IPS-NIHi7 (cell line): ENCODE measurements at regions not wholly inside any gene's neighbourhood (a gene's known extent, or its start where the extent isn't known, plus 50 kb on each side); places are given as distances from the start of the nearest gene placed in this dataset.
"Not testable (repeated sequence)": the region's sequence is repeated elsewhere in the genome, so short reads cannot be mapped to it uniquely, and the experiment has no call there.

Experiments used
- DNase-seq: peaks from one replicate; pipeline ENCODE4 v3.0.0; 2012; ENCODE audit warnings: mixed read lengths; ENCODE audit errors: extremely low spot score

DNA sequence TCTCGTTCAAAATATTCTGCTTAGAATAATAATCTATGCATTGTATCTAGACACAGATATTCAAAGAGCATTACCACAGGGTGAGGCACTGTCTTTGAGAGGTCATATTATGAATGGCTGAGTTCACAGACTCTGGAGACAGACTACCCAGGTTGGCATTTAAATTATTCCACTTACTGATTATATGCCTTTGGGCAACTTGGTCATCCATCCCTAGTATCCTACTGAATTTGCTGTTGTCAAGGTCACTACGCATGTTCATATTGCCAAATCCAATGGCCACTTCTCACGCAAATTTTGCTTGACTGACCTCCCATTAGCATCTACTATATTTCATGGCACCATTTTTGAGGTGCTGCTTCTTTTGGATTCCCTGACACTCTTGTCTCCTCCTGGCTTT lies 498.6 kb upstream of the TLE4 start:
- no peak for DNase-seq

DNA sequence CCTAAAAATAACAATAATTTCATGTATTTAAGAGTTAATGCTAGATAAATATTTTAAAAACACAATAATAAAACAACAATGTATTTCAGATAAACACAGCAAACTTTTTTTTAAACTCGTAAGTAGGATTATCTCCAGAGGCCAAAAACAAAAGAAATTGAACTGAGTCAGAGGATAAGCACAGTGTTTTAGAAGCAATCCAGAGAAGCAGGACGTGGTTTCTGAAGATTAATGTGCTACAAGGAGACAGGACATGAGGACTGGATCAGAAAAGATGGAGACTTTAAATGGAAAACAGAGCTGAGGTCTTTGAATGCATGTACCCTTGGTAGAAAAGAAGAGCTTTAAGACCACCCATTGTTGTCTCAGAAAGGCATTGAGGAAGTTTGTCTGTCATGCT lies 491.2 kb upstream of the TLE4 start:
- no peak for DNase-seq

DNA sequence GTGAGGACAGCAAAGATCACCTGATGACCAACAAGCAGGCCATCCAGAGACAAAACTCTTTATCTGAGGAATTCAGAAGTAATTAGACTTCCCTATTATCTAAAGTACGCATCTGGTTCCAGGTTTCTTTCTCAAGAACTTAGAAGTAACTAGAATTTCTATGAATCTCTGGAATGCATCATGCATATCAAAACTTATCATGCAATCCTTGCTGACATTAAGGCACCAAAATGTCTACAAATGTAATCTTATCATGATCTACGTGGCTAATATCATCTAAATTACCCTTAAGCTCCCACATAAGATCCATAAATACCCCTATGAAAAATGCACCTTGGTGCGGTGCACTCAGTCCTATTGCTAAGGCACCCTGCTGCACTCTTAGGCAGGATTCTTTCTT lies 488.1 kb upstream of the TLE4 start:
- no peak for DNase-seq

DNA sequence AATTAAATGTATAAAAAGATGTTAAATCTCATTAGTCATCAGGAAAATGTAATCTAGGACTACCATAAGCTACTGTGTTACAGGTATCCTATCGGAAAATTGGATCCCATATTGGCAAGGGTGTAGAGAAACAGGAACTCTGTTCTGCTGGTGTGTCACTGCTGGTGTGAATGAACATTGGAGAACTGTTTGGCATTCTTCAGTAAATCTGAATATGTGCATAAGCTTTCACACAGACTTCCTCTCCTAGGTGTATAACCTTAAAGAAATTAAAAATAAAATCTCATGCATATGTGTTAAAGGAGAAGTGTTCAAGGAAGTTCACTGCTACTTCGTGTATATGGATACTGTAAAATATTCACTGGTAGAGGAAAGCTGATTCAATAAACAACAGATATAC lies 484.6 kb upstream of the TLE4 start:
- no peak for DNase-seq

DNA sequence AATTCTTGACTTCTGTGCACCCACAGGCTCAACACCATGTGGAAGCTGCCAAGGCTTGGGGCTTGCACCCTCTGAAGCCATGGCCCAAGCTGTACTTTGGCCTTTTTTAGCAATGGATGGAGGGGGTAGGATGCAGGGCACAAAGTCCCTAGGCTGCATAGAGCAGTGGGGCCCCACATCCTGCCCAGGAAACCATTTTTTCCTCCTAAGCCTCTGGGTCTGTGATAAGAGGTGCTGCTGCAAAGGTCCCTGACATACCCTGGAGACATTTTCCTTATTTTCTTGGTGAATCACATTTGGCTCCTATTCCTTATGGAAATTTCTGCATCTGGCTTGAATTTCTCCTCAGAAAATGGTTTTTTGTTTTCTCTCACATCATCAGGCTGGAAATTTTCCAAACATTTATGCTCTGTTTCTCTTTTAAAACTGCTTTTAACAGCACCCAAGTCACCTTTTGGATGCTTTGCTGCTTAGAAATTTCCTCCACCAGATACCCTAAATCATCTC lies 482.7 kb upstream of the TLE4 start:
- no peak for DNase-seq

DNA sequence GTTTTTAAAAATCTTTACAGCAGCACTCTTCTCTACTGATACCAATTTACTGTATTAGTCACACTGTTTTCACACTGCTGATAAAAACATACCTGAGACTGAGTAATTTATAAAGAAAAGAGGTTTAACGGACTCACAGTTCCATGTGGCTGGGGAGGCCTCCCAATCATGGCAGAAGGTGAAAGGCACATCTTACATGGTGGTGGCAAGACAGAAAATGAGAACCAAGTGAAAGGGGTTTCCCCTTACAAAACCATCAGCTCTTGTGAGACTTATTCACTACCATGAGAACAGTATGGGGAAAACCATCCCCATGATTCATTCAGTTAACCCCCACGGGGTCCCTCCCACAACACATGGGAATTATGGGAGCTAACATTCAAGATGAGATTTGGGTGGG lies 481.9 kb upstream of the TLE4 start:
- not testable (repeated sequence) for DNase-seq

DNA sequence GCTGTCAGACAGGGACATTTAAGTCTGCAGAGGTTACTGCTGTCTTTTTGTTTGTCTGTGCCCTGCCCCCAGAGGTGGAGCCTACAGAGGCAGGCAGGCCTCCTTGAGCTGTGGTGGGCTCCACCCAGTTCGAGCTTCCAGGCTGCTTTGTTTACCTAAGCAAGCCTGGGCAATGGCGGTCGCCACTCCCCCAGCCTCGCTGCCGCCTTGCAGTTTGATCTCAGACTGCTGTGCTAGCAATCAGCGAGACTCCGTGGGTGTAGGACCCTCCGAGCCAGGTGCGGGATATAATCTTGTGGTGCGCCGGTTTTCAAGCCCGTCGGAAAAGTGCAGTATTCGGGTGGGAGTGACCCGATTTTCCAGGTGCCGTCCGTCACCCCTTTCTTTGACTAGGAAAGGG lies 468.5 kb upstream of the TLE4 start:
- DNase-seq = not testable (repeated sequence)

DNA sequence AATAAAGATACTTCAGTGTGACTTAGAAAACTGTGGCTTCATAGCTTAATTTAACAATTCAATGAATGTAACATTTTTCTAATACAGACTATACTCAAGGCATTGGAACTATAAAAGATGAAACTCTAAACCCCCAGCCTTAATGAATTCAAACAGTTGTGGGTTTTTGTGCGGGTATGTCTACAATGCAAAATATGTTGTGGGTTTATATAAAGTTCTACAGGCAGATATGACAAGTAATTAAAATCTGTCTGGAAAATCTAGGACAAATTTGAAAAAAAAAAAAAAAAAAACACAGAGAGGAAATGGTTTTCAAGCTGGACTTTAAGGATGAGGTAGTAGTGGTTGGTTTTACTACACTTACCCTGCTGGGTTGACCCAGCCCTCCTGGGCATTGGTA lies 467.5 kb upstream of the TLE4 start:
- no peak for DNase-seq

DNA sequence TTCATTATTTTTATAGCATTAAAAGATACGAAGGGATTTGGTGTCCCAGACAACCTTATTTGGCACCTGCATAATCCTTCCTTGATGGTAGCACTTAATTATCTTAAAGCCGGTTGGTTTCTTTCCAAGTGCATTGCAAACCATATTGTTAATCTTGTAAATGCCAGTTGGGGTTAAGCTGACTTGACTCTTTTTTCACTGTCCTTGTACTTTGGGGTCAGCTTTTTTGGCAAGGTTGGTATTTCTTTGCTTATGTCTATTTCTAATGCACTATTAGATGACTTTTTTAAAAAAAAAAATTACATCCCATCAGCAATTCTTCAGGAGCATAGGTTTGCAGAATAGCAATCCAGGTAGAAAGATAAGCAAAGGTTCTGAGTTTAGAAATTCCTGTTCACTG lies 466.8 kb upstream of the TLE4 start:
- no peak for DNase-seq

DNA sequence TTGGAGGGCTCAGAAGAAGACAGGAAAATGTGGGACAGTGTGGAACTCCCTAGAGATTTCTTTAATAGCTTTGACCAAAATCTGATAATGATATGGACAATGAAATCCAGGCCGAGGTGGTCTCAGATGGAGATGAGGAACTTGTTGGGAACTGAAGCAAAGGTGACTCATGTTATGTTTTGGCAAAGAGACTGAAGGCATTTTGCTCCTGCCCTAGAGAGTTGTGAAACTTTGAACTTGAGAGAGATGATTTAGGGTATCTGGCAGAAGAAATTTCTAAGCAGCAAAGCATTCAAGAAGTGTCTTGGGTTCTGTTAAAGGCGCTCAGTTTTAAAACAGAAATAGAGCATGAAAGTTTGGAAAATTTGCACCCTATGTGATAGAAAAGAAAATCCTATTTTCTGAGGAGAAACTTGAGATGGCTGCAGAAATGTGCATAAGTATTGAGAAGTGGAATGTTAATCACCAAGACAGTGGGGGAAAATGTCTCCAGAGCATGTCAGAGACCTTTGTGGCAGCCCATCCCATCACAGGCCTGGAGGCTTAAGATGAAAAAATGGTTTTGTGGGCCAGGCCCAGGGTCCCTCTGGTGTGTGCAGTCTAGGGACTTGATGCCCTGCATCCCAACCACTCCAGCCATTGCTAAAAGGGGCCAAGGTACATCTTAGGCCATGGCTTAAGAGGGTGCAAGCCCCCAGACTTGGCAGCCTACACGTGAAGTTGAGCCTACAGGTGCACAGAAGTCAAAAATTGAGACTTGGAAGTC lies 463.7 kb upstream of the TLE4 start:
- no peak for DNase-seq

DNA sequence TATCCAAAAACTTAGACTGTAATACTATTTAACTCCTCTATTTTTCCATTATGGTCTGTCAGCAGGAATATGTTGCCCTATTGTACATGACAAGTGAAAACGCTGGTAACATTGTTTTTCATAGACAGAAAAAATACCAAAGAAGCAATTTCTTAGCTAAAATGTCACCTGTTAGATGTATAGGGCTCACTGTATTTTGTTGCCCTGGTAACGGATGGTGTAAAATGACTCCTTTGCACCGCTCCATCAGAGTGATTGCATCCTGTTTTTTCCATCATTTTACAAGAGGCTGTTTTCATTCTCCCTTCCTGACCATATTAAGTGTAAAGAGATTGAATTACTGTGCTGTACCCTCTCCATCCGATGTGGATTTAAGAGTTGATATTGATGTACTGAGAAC lies 460.1 kb upstream of the TLE4 start:
- DNase-seq = no peak

DNA sequence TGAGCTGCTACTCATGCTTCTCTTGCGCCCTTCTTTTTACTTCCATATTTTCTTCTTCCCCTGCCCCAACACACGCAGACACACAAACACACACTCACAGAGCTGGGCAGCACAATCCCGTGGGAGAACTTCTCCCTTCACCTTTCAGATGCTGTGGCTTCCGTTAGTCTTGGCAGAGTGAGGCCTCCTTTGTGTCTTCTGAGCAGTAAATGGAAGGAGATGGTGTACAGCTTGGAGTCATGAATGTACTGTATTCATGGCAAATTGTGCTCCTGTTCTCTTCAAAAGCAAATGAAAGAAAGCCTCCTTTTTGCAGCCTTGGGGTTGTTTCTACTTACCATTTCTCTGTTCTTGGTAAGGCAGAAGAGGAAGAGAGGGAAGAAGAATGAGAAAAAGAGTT lies 456.6 kb upstream of the TLE4 start:
- DNase-seq = no peak

DNA sequence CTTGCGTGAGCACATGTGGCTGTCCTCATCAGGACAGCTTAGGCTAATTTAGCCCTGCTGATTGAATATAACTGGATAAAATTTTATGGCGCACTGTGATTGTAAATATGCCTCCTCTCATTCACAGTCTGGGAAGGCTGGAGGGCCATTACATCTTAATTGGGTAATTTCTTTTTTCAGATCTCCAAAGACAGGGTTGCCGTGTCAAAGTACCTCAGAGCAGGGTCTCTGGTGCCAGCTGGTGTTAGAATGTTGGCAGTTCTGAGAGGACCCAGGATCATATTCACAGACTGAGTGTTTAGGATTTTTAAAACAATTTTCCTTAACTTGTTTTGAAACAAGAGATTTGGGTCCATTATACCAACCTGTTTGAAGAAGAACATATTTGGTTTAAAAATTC lies 455.7 kb upstream of the TLE4 start:
- DNase-seq = no peak

DNA sequence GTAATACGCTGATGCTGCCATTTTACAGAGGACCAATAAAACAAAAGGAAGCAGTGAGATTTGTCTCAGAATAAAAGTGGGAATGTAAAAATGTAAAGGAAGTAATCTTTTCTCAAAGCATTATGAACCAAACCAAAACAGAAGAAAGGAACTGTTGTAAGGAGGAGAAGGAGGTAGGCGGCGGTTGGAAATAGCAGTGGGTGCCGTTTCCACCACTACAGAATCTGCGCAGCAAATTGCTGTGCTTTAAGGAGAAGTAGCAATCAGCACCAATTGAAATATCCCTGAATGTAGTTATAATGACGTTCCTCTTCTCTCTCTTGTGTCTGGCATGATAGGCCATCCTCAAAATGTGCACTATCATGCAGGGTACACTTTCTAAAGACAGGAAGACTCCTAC lies 455.1 kb upstream of the TLE4 start:
- DNase-seq = no peak

DNA sequence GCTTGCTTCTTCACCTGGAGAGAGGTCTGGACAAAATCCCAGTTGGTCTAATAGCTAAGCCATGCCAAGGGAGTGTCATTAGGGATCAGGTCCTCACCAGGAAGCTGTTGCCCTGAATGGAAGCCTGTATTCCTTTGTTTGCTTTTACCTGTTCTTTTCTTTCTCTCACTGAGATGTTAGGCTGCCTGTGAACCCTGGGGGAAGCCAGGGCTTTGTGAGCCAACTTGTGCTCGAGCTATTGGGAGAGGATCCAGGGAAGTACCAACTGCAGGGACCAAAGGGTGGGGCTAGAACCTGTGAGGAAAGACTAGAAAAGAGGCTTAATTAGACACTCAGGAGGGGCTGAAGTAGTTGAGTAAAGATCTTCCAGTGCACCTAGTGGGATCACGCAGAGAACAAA lies 451.2 kb upstream of the TLE4 start:
- DNase-seq = no peak

DNA sequence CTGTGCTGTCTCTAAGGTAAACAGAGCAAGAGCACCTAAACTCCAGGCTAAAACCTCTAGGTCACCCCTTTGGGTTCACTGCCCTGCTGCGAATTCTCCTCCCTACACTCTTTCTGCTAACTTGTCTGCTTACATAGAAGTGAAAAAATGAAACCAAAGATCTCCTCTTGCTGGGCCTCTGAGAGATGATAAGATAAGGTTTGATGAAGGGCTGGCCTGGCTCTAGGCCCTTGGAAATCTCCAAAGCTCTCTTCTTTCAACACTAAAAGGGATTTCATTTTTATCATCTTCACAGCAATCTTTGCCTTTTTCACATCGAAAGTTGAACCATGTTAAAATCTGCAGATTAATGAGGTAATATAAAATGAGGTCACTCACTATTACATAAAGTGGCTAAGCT lies 450.8 kb upstream of the TLE4 start:
- DNase-seq = no peak

DNA sequence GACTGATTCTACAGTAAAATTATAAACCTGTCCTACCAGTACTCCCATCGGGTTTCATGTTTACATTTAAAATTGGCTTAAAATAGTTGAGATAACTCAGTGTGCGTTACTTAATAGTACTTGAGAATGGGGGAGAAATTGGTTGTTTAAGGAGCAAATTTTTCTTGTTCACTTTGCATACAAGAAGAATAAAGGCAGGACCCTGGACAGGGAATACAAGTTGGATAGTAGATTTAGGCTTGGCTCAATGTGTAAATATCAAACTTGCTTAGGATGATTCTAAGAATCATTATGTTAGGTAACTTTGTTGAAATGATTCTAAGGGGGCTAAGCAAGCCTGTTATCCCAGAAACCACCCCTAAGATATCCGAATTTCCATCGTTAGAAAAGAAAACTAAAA lies 448.4 kb upstream of the TLE4 start:
- DNase-seq = no peak

DNA sequence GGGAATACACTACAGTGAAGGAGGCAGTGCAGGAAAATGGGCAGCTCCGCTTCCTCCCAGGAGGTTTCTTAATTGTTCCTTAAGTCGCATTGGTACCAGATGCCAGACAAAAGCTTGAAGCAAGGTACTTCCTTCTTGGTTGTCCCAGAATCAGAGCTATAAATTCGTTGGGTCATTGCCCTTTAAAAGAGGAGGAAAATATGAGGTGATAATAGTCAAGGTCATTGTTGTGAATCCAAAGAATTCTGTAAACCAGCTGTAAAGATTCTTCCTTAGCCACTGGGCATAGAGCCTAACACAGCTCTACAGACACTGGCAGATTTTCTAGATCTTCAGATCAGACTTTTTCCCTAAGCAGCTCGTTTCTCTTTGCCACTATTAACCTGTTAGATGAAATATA lies 444.1 kb upstream of the TLE4 start:
- no peak for DNase-seq

DNA sequence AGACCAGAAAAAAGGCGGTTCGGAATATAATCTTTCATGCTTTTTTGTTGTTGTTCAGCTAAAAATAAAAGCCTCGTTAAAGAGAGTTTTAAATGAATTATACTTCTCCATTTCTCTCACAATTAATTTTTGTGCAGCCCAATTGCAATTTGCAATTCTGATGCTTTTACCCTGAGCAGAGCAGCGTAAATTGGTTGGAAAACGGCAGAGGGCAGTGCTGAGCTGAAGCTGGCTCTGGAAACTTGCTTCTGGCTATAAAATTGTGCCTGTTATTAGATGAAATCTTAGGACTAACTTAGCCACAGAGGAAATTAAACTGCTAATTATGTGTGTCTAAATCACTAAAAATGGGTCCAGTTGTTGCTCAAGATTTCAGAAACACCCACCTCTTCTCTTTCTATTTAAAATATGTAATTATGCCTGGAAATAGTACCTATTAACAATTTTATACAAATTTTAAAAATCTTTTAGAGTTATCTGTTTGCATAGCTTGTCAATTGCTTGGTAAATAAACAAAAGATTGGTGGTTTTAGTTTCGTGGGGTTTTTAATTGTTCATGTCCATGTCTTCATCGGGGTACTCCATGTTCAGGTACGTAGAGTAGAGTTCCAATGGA lies 441.8 kb upstream of the TLE4 start:
- DNase-seq = peak; percentile 45

DNA sequence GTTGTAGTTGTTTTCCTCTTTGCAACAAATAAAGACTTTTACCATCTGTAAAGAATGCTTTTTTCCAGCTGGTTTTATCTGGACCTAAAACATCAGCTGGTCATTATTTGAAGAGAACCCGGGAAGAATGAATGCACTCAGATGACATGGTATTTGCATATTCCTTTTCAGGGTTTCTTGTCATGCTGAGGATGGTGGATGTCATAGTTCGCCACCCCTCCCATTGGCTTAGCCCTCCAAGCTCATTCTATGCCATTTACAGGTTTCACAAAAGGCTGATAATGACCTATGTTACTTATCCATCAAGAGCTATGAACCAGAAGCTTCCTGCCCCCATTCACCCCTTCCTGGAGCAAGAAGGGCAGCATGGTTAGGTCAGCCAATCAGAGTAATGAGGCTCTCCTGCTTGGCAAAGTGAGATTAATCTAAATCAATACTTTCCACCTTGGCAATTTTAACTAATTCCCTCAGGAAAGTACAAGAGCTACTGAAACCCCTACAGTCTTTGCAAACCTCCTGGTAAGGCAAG lies 440.5 kb upstream of the TLE4 start:
- DNase-seq = no peak

DNA sequence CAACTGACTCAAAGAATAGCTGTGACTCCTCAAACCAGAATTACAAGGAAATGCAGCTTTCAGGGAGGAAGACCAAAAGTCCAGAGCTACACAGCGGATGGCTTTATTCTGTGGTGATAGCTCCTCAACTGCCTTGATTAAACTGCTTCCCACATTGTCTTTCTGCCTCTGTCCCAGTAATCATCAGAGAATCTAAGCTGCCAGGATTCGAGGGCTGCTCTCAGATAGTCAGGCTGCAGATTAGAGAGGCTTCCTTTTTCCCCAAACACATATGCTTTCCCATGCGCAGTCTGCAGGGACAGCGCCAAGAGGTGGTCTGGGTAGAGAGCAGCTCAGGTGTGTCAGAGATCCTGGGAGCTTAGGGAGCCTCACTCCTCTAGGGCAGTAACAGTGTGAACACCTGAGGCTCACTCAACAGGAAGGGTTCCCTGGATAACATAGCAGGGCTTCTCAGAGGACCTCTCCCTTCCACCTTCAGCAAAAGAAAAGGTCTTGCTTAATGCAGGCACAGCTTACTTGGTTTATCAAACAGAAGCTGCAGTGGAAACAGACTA lies 439.9 kb upstream of the TLE4 start:
- DNase-seq = peak; percentile 20

DNA sequence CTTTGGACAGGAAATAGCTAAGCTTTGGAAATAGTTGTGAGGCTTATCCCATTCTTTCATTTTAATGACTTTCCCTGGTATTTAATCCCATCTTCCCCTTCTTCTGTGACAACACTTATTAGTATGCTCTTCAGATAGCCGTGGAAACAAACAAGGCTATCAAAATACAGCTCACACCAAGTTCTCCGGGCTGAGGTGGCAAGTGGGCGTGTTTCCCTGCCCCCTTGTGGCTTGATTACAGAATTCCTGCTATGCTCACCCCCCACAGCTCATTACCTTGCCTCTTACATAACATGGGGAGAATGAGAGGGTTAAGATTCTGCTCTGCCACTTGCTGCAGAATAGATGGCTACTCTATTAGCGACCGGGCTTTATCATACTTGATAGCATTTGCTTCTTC lies 437.1 kb upstream of the TLE4 start:
- peak; percentile 64 for DNase-seq
